DOHH2 (cell line): ENCODE measurements at regions not wholly inside any gene's neighbourhood (a gene's known extent, or its start where the extent isn't known, plus 50 kb on each side); places are given as distances from the start of the nearest gene placed in this dataset.

Experiments
- H3F3A ChIP-seq: fragments of 200-600 bp; sonication (generic), shearing (Covaris generic); 2 replicates; pipeline ENCODE4 v1.6.0; 2016; ENCODE audit warnings: antibody characterized with exemption, mild to moderate bottlenecking; ENCODE audit not compliant: control insufficient read depth, insufficient read depth
- H3K27ac ChIP-seq: fragments of 200-600 bp; sonication (generic); 2 replicates; pipeline ENCODE4 v1.5.1; 2014; ENCODE audit warnings: low read depth, mild to moderate bottlenecking, low read length, moderate library complexity
- H3K27me3 ChIP-seq: fragments of 200-600 bp; sonication (generic); 2 replicates; pipeline ENCODE4 v1.6.1; 2014; ENCODE audit warnings: mild to moderate bottlenecking, low read length, mixed read lengths; ENCODE audit not compliant: control insufficient read depth
- H3K36me3 ChIP-seq: fragments of 200-600 bp; sonication (generic); 2 replicates; pipeline ENCODE4 v1.6.1; 2014; ENCODE audit warnings: mild to moderate bottlenecking, low read length, moderate library complexity, mixed read lengths; ENCODE audit not compliant: control insufficient read depth
- H3K4me1 ChIP-seq: fragments of 200-600 bp; sonication (generic); 2 replicates; pipeline ENCODE4 v1.6.1; 2014; ENCODE audit warnings: mild to moderate bottlenecking, low read length, mixed read lengths; ENCODE audit not compliant: control insufficient read depth
- H3K4me2 ChIP-seq: fragments of 200-600 bp; sonication (generic); 2 replicates; pipeline ENCODE4 v1.6.0; 2014; ENCODE audit warnings: mild to moderate bottlenecking, low read length, moderate library complexity
- H3K4me3 ChIP-seq: fragments of 200-600 bp; sonication (generic); 2 replicates; pipeline ENCODE4 v1.5.1; 2014; ENCODE audit warnings: mild to moderate bottlenecking, low read length, mixed read lengths
- H3K79me2 ChIP-seq: fragments of 200-600 bp; sonication (generic); 2 replicates; pipeline ENCODE4 v1.6.1; 2014; ENCODE audit warnings: mild to moderate bottlenecking, low read length, mixed read lengths; ENCODE audit not compliant: control insufficient read depth
- H3K9me2 ChIP-seq: fragments of 200-600 bp; sonication (generic); replicated peaks from 2 replicates; pipeline ENCODE4 v1.6.1; 2014; ENCODE audit warnings: mild to moderate bottlenecking, low read length, mixed read lengths; ENCODE audit not compliant: control insufficient read depth
- H3K9me3 ChIP-seq: fragments of 200-600 bp; sonication (generic); 2 replicates; pipeline ENCODE4 v1.6.1; 2014; ENCODE audit warnings: antibody characterized with exemption, low read length, mixed read lengths; ENCODE audit not compliant: control insufficient read depth, insufficient read depth
- H4K20me1 ChIP-seq: fragments of 200-600 bp; sonication (generic); 2 replicates; pipeline ENCODE4 v1.6.0; 2014; ENCODE audit warnings: low read depth, mild to moderate bottlenecking, antibody characterized with exemption, low read length, moderate library complexity; ENCODE audit not compliant: control insufficient read depth, insufficient read depth
- CTCF ChIP-seq: fragments of 200-600 bp; sonication (generic); IDR thresholded peaks from one replicate; pipeline ENCODE4 v1.5.1; 2014; ENCODE audit warnings: antibody characterized with exemption, mild to moderate bottlenecking, low read depth, low read length; ENCODE audit not compliant: poor library complexity, severe bottlenecking
- EZH2phosphoT487 ChIP-seq: fragments of 200-600 bp; sonication (generic); IDR thresholded peaks from 2 replicates; pipeline ENCODE4 v1.6.1; 2017; ENCODE audit warnings: borderline replicate concordance, mild to moderate bottlenecking, antibody characterized with exemption, low read length, moderate library complexity, mixed read lengths

DNA sequence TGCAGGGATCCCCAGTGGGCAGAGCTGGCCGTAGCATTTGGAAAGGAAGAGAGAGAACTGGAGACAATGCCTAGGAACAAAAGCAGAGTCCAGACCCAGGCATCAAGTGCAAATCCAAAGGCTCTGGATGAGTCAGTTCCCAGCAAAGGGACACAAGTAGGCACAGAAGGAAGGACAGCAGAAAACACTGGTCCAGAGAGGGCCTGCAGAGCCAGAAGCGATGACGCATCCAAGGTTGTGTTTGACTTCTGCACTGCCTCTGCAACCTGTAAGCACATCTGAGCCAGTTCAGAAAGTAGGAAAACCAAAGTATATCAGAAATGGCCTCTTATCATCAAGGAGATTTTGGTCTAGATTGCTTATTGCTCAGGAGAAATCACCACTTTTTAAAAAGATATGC lies 604.5 kb downstream of the FGF9 start:
- TF ChIP-seq EZH2phosphoT487 (no peak), CTCF (no peak)
- Histone ChIP-seq H3K4me1 (no peaks in the 10 kb centered on the region), H3K27me3 (no peaks in the 10 kb centered on the region)

GRCh38 chr13:22276616-22277015 lies 605.7 kb downstream of the FGF9 start:
- Histone ChIP-seq H3K4me1 (no peaks in the 10 kb centered on the region), H3K9me3 (no peaks in the 10 kb centered on the region), H3F3A (no peaks in the 10 kb centered on the region), H3K79me2 (no peaks in the 10 kb centered on the region), H4K20me1 (no peaks in the 10 kb centered on the region), H3K36me3 (no peaks in the 10 kb centered on the region), H3K4me2 (no peak overlapping the region), H3K27ac (no peak overlapping the region), H3K9me2 (no peaks in the 10 kb centered on the region), H3K27me3 (no peaks in the 10 kb centered on the region), H3K4me3 (no peak overlapping the region)
- TF ChIP-seq CTCF (no peak), EZH2phosphoT487 (no peak)

More for the DNA sequence above, 604.5 kb downstream of the FGF9 start:
- H3K27ac ChIP-seq = no peak overlapping the region
- H3F3A ChIP-seq = no peaks in the 10 kb centered on the region
- no peaks in the 10 kb centered on the region for H3K9me2 ChIP-seq
- no peak overlapping the region for H3K4me3 ChIP-seq
- no peaks in the 10 kb centered on the region for H3K9me3 ChIP-seq
- H3K4me2 ChIP-seq = no peak overlapping the region
- no peaks in the 10 kb centered on the region for H4K20me1 ChIP-seq
- H3K36me3 ChIP-seq = no peaks in the 10 kb centered on the region
- no peaks in the 10 kb centered on the region for H3K79me2 ChIP-seq

DNA sequence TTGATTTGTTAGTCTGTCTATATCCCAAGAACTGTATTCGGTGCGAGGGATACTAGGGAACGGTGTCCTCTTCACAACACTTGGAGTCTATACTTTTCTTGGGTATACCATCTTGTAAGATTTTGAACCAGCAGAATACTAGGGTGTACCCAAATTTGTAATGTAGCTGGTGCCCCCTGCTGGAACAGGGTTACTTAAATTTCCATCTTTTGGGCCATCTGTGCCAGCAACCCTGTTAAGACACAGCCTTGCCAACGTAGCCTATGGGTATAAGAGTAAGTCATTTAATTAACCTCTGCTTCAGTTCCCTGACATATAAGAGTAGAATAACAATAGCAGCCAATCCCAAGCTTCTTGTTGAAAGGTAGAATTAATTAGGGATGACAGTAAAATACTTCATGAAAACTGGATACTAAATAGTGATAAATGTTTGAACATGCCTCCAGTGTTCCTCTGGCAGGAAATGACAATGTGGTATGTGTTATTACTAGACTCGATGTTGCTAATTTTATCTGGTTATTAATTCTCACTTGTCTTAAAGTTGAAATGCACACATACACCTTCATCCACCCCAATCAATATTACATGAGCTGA lies 607.6 kb downstream of the FGF9 start:
- Histone ChIP-seq H3K9me3 (no peaks in the 10 kb centered on the region), H3K4me1 (no peaks in the 10 kb centered on the region), H3K4me3 (no peak overlapping the region), H3K79me2 (no peaks in the 10 kb centered on the region), H4K20me1 (no peaks in the 10 kb centered on the region), H3K9me2 (no peaks in the 10 kb centered on the region), H3K4me2 (no peak overlapping the region), H3K27ac (no peak overlapping the region), H3K36me3 (no peaks in the 10 kb centered on the region), H3K27me3 (no peaks in the 10 kb centered on the region), H3F3A (no peaks in the 10 kb centered on the region)
- TF ChIP-seq EZH2phosphoT487 (no peak), CTCF (peak; percentile 43)
